Endodermal cell (in vitro differentiated cells): ENCODE measurements at regions not wholly inside any gene's neighbourhood (a gene's known extent, or its start where the extent isn't known, plus 50 kb on each side); places are given as distances from the start of the nearest gene placed in this dataset.

Experiments used
- DNase-seq: peaks from one replicate; pipeline ENCODE4 v3.0.0-alpha.2; 2017
- H3K27ac ChIP-seq: 2 replicates; pipeline ENCODE4 v1.5.1; 2013; ENCODE audit warnings: mild to moderate bottlenecking, low read depth, low read length, moderate library complexity
- H3K27me3 ChIP-seq: 2 replicates; pipeline ENCODE4 v1.6.1; 2013; ENCODE audit warnings: mild to moderate bottlenecking, low read length, moderate library complexity; ENCODE audit not compliant: insufficient read depth, control insufficient read depth, poor library complexity, severe bottlenecking
- H3K36me3 ChIP-seq: 2 replicates; pipeline ENCODE4 v1.7.0; 2013; ENCODE audit warnings: mild to moderate bottlenecking, low read length, moderate library complexity; ENCODE audit not compliant: control insufficient read depth, insufficient read depth
- H3K4me1 ChIP-seq: one replicate; pipeline ENCODE4 v1.7.0; 2013; ENCODE audit warnings: low read length; ENCODE audit not compliant: control insufficient read depth, insufficient read depth
- H3K4me3 ChIP-seq: 2 replicates; pipeline ENCODE4 v1.5.1; 2013; ENCODE audit warnings: mild to moderate bottlenecking, low read length, moderate library complexity
- H3K9ac ChIP-seq: 2 replicates; pipeline ENCODE4 v1.6.1; 2013; ENCODE audit warnings: mild to moderate bottlenecking, low read length, moderate library complexity; ENCODE audit not compliant: poor library complexity, severe bottlenecking; ENCODE audit errors: extremely low read depth
- H3K9me3 ChIP-seq: 2 replicates; pipeline ENCODE4 v1.6.1; 2013; ENCODE audit warnings: mild to moderate bottlenecking, low read length, moderate library complexity; ENCODE audit not compliant: control insufficient read depth
- H3K27ac Mint-ChIP-seq: 2 replicates; pipeline ENCODE4 v1.8.0; 2020; ENCODE audit warnings: mixed read lengths
- H3K27me3 Mint-ChIP-seq: 2 replicates; pipeline ENCODE4 v1.8.0; 2021; ENCODE audit warnings: mild to moderate bottlenecking, mixed read lengths; ENCODE audit not compliant: insufficient read depth
- H3K36me3 Mint-ChIP-seq: 2 replicates; pipeline ENCODE4 v1.8.0; 2020; ENCODE audit warnings: low read depth, mixed read lengths
- H3K4me1 Mint-ChIP-seq: 2 replicates; pipeline ENCODE4 v1.8.0; 2020; ENCODE audit warnings: mixed read lengths
- H3K4me3 Mint-ChIP-seq: 2 replicates; pipeline ENCODE4 v1.8.0; 2020; ENCODE audit warnings: mild to moderate bottlenecking, moderate library complexity, mixed read lengths
- H3K9me3 Mint-ChIP-seq: 2 replicates; pipeline ENCODE4 v1.8.0; 2020; ENCODE audit warnings: mild to moderate bottlenecking, mixed read lengths
- CTCF ChIP-seq: fragments of 200-600 bp; sonication (generic); conservative IDR thresholded peaks from 2 replicates; pipeline ENCODE4 v1.5.0; 2021; ENCODE audit warnings: antibody characterized with exemption, mild to moderate bottlenecking
- WGBS, 2 experiments: methylation state at CpG; one replicate each; pipeline versions ENCODE4 v1.1.5 to v1.1.7; 2013; ENCODE audit warnings: missing lambda C conversion rate in 2 of 2, mixed read lengths in 1 of 2; ENCODE audit not compliant: insufficient coverage in 1 of 2, insufficient read length in 1 of 2; 5-methylcytosine and 5-hydroxymethylcytosine counted together

GRCh38 chr22:48516571-48516970 lies 1311.1 kb downstream of the BRD1 start:
- H3K4me1 Mint-ChIP-seq = no peaks in the 10 kb centered on the region

GRCh38 chr22:48515571-48516200 lies 1312.0 kb downstream of the BRD1 start:
- H3K27me3 ChIP-seq = no peaks in the 10 kb centered on the region
- Mint-ChIP-seq H3K4me1 (peaks cover 5% of the 10 kb centered on the region), H3K27ac (no peak overlapping the region), H3K27me3 (no peaks in the 10 kb centered on the region), H3K9me3 (no peaks in the 10 kb centered on the region), H3K4me3 (no peak overlapping the region), H3K36me3 (no peaks in the 10 kb centered on the region)
- H3K9me3 ChIP-seq = no peaks in the 10 kb centered on the region
- DNase-seq = no peak
- no peak overlapping the region for H3K27ac ChIP-seq
- no peak for TF ChIP-seq CTCF
- no peak overlapping the region for H3K9ac ChIP-seq
- WGBS, 2 experiments = 82 to 84% methylated on average over 18 to 24 of the region's 24 CpGs
- H3K36me3 ChIP-seq = no peaks in the 10 kb centered on the region
- no peak overlapping the region for H3K4me3 ChIP-seq
- no peaks in the 10 kb centered on the region for H3K4me1 ChIP-seq

More at GRCh38 chr22:48516571-48516970, 1311.1 kb downstream of the BRD1 start:
- no peaks in the 10 kb centered on the region for H3K27me3 Mint-ChIP-seq
- Histone ChIP-seq H3K9ac (no peak overlapping the region), H3K4me1 (no peaks in the 10 kb centered on the region), H3K9me3 (no peaks in the 10 kb centered on the region), H3K4me3 (no peak overlapping the region), H3K27ac (no peak overlapping the region), H3K36me3 (peaks cover 4% of the 10 kb centered on the region), H3K27me3 (no peaks in the 10 kb centered on the region)
- TF ChIP-seq CTCF = no peak
- no peak overlapping the region for H3K4me3 Mint-ChIP-seq
- no peak overlapping the region for H3K27ac Mint-ChIP-seq
- no peak for DNase-seq
- H3K36me3 Mint-ChIP-seq = no peaks in the 10 kb centered on the region
- no peaks in the 10 kb centered on the region for H3K9me3 Mint-ChIP-seq
- 90% methylated on average over 7 to 9 of the region's 9 CpGs for WGBS, 2 experiments

GRCh38 chr22:48513929-48514328 lies 1313.7 kb downstream of the BRD1 start:
- Histone ChIP-seq H3K9me3 (no peaks in the 10 kb centered on the region), H3K27me3 (no peaks in the 10 kb centered on the region), H3K9ac (no peak overlapping the region), H3K27ac (no peak overlapping the region), H3K4me1 (no peaks in the 10 kb centered on the region), H3K4me3 (no peak overlapping the region), H3K36me3 (no peaks in the 10 kb centered on the region)
- 89 to 94% methylated on average over 3 to 10 of the region's 10 CpGs for whole genome bisulfite sequencing, 2 experiments
- H3K4me1 Mint-ChIP-seq = peaks cover 14% of the 10 kb centered on the region
- no peak for DNase-seq
- H3K27me3 Mint-ChIP-seq = no peaks in the 10 kb centered on the region
- TF ChIP-seq CTCF = no peak
- H3K36me3 Mint-ChIP-seq = no peaks in the 10 kb centered on the region
- no peak overlapping the region for H3K27ac Mint-ChIP-seq
- H3K9me3 Mint-ChIP-seq = no peaks in the 10 kb centered on the region
- no peak overlapping the region for H3K4me3 Mint-ChIP-seq
